ENCODE measurements at regions not wholly inside any gene's neighbourhood (a gene's known extent, or its start where the extent isn't known, plus 50 kb on each side); places are given as distances from the start of the nearest gene placed in this dataset.

DNA sequence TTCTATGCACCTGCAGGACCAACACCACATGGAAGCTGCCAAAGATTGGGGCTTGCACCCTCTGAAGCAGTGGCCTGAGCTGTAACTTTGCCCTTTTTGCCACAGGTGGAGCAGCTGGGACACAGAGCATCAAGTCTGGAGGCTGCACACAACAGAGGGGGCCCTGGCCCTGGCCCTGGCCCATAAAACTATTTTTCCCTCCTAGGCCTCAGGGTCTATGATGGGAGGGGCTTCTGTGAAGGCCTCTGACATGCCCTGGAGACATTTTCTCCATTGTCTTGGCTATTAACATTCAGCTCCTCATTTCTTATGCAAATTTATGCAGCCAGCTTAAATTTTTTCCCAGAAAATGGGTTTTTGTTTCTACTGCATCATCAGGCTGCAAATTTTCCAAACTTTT lies 335.5 kb downstream of the ARPP21 start:
- TF ChIP-seq CTCF (IDR thresholded peaks at IDR 0.05) (no peak), POLR2A (IDR thresholded peaks at IDR 0.05; ENCODE audit: low read depth) (no peak), EP300 (IDR thresholded peaks at IDR 0.05) (no peak)

Measured in esophagus muscularis mucosa (tissue), 4 donors.